HL-60 (cell line): ENCODE measurements at regions not wholly inside any gene's neighbourhood (a gene's known extent, or its start where the extent isn't known, plus 50 kb on each side); places are given as distances from the start of the nearest gene placed in this dataset.

Experiments used
- CTCF ChIP-seq: IDR thresholded peaks from one replicate; pipeline ENCODE4 v1.5.1; 2011; ENCODE audit warnings: low read length, control low read depth, inconsistent platforms; ENCODE audit not compliant: insufficient read depth
- GABPA ChIP-seq: IDR thresholded peaks from 2 replicates; pipeline ENCODE4 v1.6.1; 2012; ENCODE audit warnings: low read depth
- POLR2AphosphoS5 ChIP-seq: IDR thresholded peaks from 2 replicates; pipeline ENCODE4 v1.6.1; 2012; ENCODE audit warnings: low read depth
- SPI1 ChIP-seq: IDR thresholded peaks from 2 replicates; pipeline ENCODE4 v1.6.1; 2012; ENCODE audit warnings: low read depth, mild to moderate bottlenecking, borderline replicate concordance

- TF ChIP-seq CTCF, result no peak
- TF ChIP-seq SPI1, result no peak
- no peak for TF ChIP-seq GABPA
- TF ChIP-seq POLR2AphosphoS5, result no peak
Observed at GRCh38 chr14:38387821-38388220, 131.9 kb upstream of the CLEC14A start.
